ENCODE measurements at regions not wholly inside any gene's neighbourhood (a gene's known extent, or its start where the extent isn't known, plus 50 kb on each side); places are given as distances from the start of the nearest gene placed in this dataset.
A peak's percentile ranks its signal among the peaks of the same experiment; 100 is the strongest.

- DNase-seq (ENCODE audit: low read depth) (peak; percentile 22), FAIRE-seq (no peak)
- TF ChIP-seq CTCF (IDR thresholded peaks at IDR 0.05; ENCODE audit: insufficient read depth, low read length, severe bottlenecking) = no peak
Measured at GRCh38 chr3:107943786-107944523, 146.9 kb downstream of the CD47 start.

DNA sequence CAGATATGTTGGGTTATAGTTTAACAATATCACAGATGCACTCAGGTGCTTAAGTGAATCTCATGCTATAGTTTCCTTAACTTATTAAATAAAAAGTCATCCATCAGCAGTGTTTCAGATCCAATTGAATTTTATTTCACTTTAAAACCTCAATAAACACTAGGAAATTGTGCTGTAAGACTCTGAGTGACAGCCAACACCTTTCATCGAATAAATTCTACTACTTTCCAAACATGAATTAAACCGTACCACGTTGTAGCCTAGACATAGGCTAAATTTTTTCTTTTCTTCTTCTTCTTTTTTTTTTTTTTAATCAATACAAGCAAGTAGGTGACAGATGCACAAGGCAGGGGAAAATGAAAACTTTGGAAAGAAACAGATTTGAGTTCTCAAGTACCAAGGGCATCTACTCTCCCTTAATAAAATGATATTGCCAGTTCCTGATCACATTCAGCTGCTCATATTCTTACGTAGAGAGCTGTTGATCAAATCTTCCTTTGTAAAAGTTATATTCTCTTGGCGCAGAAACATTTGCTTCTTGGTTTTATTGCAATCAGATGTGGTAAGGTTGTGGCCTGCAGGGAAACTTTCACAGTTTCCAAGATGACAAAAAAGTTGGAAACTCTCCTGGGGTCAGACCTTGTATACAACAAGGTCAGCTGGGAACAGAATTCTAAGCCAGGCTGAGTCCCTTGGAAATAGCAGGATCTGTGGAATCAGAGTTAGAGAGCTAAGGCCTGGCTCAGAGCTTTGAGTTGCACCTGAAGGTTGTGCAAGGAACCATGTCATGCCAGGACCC is 147.7 kb downstream of the CD47 start:
- Histone ChIP-seq H3K36me3 (ENCODE audit: control insufficient read depth, insufficient read depth, low read length) (no peaks in the 10 kb centered on the region), H3K27me3 (ENCODE audit: control insufficient read depth, insufficient read depth, low read length) (no peaks in the 10 kb centered on the region), H3K4me3 (ENCODE audit: low read depth, low read length) (no peak overlapping the region)
- no peak for TF ChIP-seq CTCF (IDR thresholded peaks at IDR 0.05; ENCODE audit: insufficient read depth, low read length, severe bottlenecking)
- no peak for DNase-seq (ENCODE audit: low read depth)
- no peak for FAIRE-seq

More at GRCh38 chr3:107943786-107944523, 146.9 kb downstream of the CD47 start:
- no peaks in the 10 kb centered on the region for H3K27me3 ChIP-seq (ENCODE audit: control insufficient read depth, insufficient read depth, low read length)
- no peaks in the 10 kb centered on the region for H3K36me3 ChIP-seq (ENCODE audit: control insufficient read depth, insufficient read depth, low read length)
- no peak overlapping the region for H3K4me3 ChIP-seq (ENCODE audit: low read depth, low read length)

- Histone ChIP-seq H3K36me3 (ENCODE audit: control insufficient read depth, insufficient read depth, low read length) (no peaks in the 10 kb centered on the region), H3K4me3 (ENCODE audit: low read depth, low read length) (no peak overlapping the region), H3K27me3 (ENCODE audit: control insufficient read depth, insufficient read depth, low read length) (no peaks in the 10 kb centered on the region)
- DNase-seq (ENCODE audit: low read depth) (peak; percentile 93), FAIRE-seq (no peak)
- TF ChIP-seq CTCF (IDR thresholded peaks at IDR 0.05; ENCODE audit: insufficient read depth, low read length, severe bottlenecking) = no peak
Measured at GRCh38 chr3:107942244-107942643, 148.6 kb downstream of the CD47 start.

DNA sequence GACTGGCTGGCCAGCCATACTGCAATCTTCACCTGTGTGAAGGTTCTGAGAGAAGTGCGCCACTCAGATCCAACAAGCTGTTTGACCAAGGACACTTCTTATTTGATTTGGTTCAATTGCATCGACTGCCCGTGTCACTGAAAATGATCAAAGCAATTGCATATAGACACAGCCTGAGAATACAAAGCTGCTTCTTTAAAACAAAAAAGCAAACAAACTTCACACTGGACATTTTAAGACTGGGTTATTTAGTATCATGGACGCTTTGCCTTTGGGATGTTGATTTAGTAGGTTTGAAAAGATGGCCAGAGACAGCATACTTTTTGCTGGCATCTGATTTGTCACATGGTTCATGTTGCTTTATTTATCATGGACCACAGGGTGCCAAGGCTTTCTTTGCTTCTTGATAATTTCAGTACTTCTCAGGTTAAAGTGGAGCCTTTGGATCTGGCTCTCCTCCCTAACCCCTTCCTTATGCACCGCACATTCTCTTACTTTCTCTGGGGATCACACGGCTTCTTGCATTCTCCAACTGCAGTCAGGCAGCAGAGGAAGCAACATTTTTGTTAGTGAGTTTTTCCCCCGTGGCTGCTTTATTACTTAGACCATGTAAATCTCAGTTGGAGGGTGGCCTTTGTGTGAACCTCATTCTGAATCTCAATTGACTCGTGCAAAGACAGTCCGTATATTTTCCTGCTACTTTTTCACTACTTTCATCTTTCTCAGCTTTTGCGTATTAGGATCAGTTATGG is 151.0 kb downstream of the CD47 start:
- no peak for TF ChIP-seq CTCF (IDR thresholded peaks at IDR 0.05; ENCODE audit: insufficient read depth, low read length, severe bottlenecking)
- Histone ChIP-seq H3K4me3 (ENCODE audit: low read depth, low read length) (no peak overlapping the region), H3K27me3 (ENCODE audit: control insufficient read depth, insufficient read depth, low read length) (no peaks in the 10 kb centered on the region), H3K36me3 (ENCODE audit: control insufficient read depth, insufficient read depth, low read length) (no peaks in the 10 kb centered on the region)
- DNase-seq (ENCODE audit: low read depth) (no peak), FAIRE-seq (no peak)

DNA sequence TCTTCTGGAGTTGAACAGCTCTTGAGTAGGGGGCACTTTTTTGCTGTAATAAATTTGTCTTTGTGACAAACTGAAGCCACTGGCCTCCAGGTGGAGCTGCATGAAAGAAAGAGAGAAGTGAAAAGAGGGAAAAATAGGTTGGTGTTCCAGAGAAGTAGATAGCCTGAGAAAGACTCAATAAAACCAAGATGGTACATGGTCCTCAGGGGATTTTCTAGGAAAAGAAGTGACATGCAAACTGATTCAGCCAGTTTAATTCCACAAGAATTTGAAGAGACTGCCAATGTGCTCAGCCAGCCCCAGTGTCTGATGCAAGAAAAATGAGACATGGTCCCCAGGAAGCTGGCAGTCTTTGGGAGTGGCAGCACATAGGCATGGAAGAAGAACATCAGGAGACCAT is 152.7 kb downstream of the CD47 start:
- peak; percentile 40 for TF ChIP-seq CTCF (IDR thresholded peaks at IDR 0.05; ENCODE audit: insufficient read depth, low read length, severe bottlenecking)
- Histone ChIP-seq H3K4me3 (ENCODE audit: low read depth, low read length) (no peak overlapping the region), H3K27me3 (ENCODE audit: control insufficient read depth, insufficient read depth, low read length) (no peaks in the 10 kb centered on the region), H3K36me3 (ENCODE audit: control insufficient read depth, insufficient read depth, low read length) (no peaks in the 10 kb centered on the region)
- no peak for FAIRE-seq
- DNase-seq (ENCODE audit: low read depth) = peak; percentile 56

All from bronchial epithelial cell (primary cell).